IPS DF 6.9 (cell line): ENCODE measurements at regions not wholly inside any gene's neighbourhood (a gene's known extent, or its start where the extent isn't known, plus 50 kb on each side); places are given as distances from the start of the nearest gene placed in this dataset.

ENCODE experiments used
- DNase-seq: peaks from one replicate; pipeline ENCODE4 v3.0.0-alpha.2; 2013; ENCODE audit warnings: low read depth, low spot score
- H3K27ac ChIP-seq: one replicate; pipeline ENCODE4 v1.5.1; 2013; ENCODE audit warnings: low read length, control low read depth
- H3K27me3 ChIP-seq: 2 replicates; pipeline ENCODE4 v1.6.1; 2013; ENCODE audit warnings: mild to moderate bottlenecking, low read length; ENCODE audit not compliant: control insufficient read depth, insufficient read depth
- H3K36me3 ChIP-seq: 2 replicates; pipeline ENCODE4 v1.6.1; 2013; ENCODE audit warnings: low read length; ENCODE audit not compliant: control insufficient read depth, insufficient read depth
- H3K4me1 ChIP-seq: 2 replicates; pipeline ENCODE4 v1.6.1; 2013; ENCODE audit warnings: low read length; ENCODE audit not compliant: control insufficient read depth, insufficient read depth
- H3K4me3 ChIP-seq: 2 replicates; pipeline ENCODE4 v1.5.1; 2013; ENCODE audit warnings: mild to moderate bottlenecking, low read length
- H3K9me3 ChIP-seq: 2 replicates; pipeline ENCODE4 v1.6.1; 2013; ENCODE audit warnings: low read length, inconsistent platforms; ENCODE audit not compliant: control insufficient read depth, insufficient read depth
- WGBS: extraction: QIAGEN DNeasy Blood & Tissue Kit; methylation state at CpG from one replicate; pipeline ENCODE4 v1.1.7; 2013; ENCODE audit warnings: mixed read lengths, missing lambda C conversion rate; ENCODE audit not compliant: insufficient read length, insufficient coverage; 5-methylcytosine and 5-hydroxymethylcytosine counted together

DNA sequence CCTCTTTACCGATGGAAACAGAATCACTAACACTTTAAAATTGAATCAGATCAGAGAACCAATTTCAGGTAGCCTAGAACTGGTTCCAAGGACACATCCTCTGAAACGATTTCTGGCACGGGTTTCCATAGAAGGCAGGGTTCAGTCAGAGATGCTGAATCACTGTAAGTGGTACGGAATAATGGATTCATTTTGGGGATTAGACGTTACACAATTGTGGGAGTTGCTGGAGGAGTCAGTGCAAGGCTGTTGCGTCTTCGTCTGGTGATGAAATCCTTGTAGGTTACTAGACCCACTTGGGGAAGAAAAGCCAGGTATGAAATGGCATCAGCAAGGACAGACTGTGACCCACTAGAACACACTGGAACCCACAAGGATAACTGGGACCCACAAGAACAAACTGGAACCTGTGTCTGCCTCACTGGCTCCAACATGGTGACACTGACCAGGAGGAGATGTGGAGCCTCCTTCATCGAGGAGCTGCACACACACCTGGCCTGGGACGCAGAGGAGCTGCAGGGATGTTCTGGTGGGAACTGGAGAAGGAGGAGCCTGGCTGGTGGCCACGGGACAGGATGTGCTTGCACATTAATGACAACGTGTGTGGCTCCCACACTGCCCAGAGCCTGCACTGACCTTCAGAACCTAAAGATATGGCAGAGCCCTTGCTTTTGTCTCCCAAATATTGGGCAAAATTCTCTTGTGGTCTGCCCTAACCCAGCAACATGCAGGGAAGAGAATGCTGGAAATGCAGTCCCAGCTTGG, 105.1 kb downstream of the TRAPPC11 start:
- H3K27me3 ChIP-seq = no peaks in the 10 kb centered on the region
- no CpG with 5 or more reads among the region's 11 CpGs for WGBS

DNA sequence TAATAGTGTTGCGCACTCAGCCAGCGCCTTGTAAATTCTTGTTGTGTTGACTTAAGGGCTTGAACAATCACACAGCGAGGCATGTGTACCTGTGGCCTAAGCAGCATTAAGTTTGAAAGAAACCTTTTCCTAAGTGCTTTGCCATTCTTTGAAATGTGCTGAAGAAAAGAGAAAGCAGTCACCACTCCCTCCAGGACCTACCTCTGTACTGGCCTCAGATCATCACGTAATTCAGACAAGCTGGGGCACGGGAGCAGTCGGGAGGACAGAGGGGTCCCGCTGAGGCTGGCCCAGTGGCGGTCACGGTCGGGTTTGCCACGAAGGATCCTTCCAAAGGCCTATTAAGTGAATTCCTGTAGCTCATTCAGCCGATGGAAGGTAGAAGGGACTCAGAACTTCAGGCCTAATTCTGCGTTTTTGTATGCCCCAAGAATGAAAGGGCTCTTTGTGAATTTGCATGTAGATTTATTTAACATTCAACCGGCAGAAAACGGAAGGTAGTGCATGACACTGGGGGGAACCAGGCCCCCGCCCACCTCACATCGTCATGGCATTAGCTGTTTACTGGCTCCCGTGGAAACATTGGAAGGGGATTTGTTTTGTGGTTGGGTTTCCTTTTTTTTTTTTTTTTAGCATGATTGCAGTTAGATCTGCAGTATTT, 106.3 kb downstream of the TRAPPC11 start:
- Histone ChIP-seq H3K4me1 (no peaks in the 10 kb centered on the region), H3K27me3 (no peaks in the 10 kb centered on the region), H3K36me3 (no peaks in the 10 kb centered on the region), H3K4me3 (no peak overlapping the region), H3K9me3 (no peaks in the 10 kb centered on the region), H3K27ac (no peak overlapping the region)
- no peak for DNase-seq
- no CpG with 5 or more reads among the region's 18 CpGs for whole genome bisulfite sequencing

More for the DNA sequence above, 105.1 kb downstream of the TRAPPC11 start:
- Histone ChIP-seq H3K4me3 (no peak overlapping the region), H3K27ac (no peak overlapping the region), H3K36me3 (no peaks in the 10 kb centered on the region), H3K4me1 (no peaks in the 10 kb centered on the region), H3K9me3 (no peaks in the 10 kb centered on the region)
- no peak for DNase-seq

DNA sequence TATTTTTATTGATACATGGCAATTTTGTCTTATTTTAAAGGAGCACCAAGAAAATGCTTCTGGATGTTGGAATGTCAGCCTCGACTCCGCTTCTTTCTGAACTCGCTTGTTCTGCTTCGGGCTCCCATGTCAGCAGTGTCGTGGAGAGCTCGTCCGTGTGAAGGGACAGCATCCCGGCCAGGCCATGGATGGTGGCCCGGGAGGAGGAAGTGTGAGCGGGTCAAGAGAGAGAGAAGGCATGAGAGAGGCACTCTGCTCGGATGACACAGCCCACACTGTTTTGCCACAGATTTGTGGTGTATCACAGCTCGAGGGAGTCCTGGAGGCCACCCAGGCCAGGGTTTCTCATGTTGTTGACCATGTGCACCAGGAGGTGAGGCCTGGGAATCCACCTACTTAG, 107.0 kb downstream of the TRAPPC11 start:
- no peaks in the 10 kb centered on the region for H3K36me3 ChIP-seq
- H3K27me3 ChIP-seq = no peaks in the 10 kb centered on the region
- no peak for DNase-seq
- H3K9me3 ChIP-seq = no peaks in the 10 kb centered on the region
- no CpG with 5 or more reads among the region's 12 CpGs for WGBS
- no peak overlapping the region for H3K4me3 ChIP-seq
- no peak overlapping the region for H3K27ac ChIP-seq
- H3K4me1 ChIP-seq = no peaks in the 10 kb centered on the region

DNA sequence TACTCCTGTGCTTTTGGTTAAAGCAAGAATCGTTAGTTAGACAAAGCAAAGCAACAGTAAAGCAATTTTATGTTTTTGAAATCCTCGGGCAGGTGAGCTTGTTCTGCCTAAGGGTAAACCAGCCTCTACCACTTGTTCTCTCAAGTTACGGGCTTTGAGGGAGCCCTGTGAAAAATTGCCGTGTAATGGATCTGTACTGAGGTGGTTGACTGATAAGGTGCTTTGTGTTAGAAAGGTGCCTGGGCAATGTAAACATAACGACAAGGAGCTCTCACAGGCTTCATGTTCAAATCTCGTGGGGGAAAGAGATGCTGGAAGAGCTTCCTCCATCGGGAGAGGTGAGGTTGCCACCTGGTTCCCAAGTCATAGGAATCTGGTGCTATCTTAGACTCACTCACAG, 111.8 kb downstream of the TRAPPC11 start:
- Histone ChIP-seq H3K9me3 (no peaks in the 10 kb centered on the region), H3K27ac (no peak overlapping the region), H3K4me1 (peaks cover 3% of the 10 kb centered on the region; the same call in 1 of the 2 replicates), H3K27me3 (no peaks in the 10 kb centered on the region), H3K36me3 (no peaks in the 10 kb centered on the region), H3K4me3 (no peak overlapping the region)
- no peak for DNase-seq
- no CpG with 5 or more reads among the region's 7 CpGs for WGBS

DNA sequence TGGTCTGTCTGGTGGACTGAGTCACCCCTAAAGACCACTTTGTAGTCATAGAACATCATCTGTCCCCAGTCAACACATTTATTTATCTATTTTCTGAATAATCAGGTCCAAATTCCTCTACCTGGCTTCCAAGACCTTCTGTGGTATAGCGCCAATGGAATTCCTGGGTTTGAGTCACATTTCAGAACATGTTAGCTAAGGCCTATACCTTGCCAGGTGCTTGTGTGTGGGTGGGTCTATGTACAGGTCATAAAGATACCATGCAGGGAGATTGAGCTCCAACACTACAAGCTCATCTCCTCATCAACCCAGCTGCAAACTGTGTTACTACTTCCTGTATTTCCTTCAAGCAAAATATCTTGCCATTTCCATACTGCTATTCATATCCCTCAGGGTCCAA, 113.3 kb downstream of the TRAPPC11 start:
- H3K36me3 ChIP-seq = no peaks in the 10 kb centered on the region
- no peaks in the 10 kb centered on the region for H3K27me3 ChIP-seq
- peaks cover 3% of the 10 kb centered on the region; the same call in 1 of the 2 replicates for H3K4me1 ChIP-seq
- H3K9me3 ChIP-seq = no peaks in the 10 kb centered on the region
- H3K27ac ChIP-seq = no peak overlapping the region
- no peak overlapping the region for H3K4me3 ChIP-seq
- no CpG with 5 or more reads among the region's 1 CpG for WGBS
- DNase-seq = no peak

DNA sequence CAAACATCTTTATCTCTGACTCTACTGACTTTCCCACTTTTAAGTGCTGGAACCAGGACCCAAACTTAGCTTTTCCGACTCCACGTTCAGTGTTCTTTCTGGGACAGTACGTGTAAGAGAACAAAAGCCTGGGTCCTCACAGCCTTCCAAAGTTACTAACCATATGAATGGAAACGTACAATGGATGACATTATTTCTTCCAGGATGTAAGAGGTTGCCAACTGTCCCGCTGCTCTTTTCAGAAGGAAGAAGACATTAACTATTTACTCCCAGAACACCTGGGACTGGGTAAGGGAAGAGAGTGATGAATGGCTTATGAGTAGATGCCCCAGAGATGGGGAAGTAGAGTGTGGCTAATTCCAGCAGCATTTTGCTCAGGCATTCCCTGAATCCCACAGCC, 114.7 kb downstream of the TRAPPC11 start:
- Histone ChIP-seq H3K36me3 (no peaks in the 10 kb centered on the region), H3K27me3 (no peaks in the 10 kb centered on the region), H3K4me1 (peaks cover 3% of the 10 kb centered on the region; the same call in 1 of the 2 replicates), H3K9me3 (no peaks in the 10 kb centered on the region), H3K4me3 (no peak overlapping the region), H3K27ac (no peak overlapping the region)
- no peak for DNase-seq
- WGBS = no CpG with 5 or more reads among the region's 5 CpGs

DNA sequence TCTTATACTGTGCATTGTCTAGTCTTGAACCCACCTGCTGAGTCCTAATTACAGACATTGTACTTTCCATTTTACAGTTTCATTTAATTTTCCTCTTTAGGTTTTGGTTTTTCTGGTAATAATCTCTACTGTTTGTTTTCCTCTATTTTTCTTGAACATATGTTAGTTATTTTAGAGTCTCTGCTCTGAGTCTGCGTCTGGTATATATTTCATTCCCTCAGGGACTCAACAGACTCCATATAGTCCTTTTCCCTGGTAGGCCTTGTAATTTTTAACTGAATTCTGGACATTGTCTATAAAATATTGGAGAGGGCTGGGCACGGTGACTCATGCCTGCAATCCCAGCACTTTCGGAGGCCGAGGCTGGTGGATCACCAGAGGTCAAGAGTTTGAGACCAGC, 121.8 kb upstream of the STOX2 start:
- no peaks in the 10 kb centered on the region for H3K36me3 ChIP-seq
- H3K4me1 ChIP-seq = no peaks in the 10 kb centered on the region
- H3K9me3 ChIP-seq = no peaks in the 10 kb centered on the region
- no peak overlapping the region for H3K4me3 ChIP-seq
- H3K27ac ChIP-seq = no peak overlapping the region
- no peaks in the 10 kb centered on the region for H3K27me3 ChIP-seq
- no CpG with 5 or more reads among the region's 4 CpGs for WGBS
- no peak for DNase-seq

DNA sequence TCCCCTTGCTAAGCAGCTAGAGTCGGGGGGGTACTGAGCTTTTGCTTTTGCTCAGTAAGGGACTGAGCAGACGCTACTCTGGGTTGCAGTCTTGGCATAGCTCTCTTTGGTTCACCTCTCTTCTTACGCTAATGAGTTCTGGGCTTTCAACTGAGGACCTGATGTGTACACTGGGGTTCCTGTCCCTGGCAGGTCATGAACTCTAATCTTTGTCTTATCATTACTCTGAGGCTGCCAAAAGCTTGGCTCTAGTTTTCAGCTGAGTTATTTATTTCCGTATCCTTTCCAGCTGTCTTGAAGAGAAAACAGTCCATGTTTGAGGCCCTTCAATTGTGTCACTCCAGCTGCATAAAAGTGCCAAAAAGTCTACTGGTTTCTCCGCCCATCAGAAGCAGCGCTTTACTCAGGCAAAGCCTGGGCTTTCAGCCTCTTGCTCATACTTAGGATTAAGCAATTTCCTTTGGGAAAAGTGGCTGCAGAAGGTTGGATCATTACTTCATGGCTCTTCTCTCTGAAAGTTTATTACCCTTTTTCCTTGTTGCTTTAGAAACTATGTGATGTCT, 121.0 kb upstream of the STOX2 start:
- Histone ChIP-seq H3K4me3 (no peak overlapping the region), H3K4me1 (no peaks in the 10 kb centered on the region), H3K9me3 (no peaks in the 10 kb centered on the region), H3K27ac (no peak overlapping the region), H3K36me3 (no peaks in the 10 kb centered on the region), H3K27me3 (no peaks in the 10 kb centered on the region)
- no peak for DNase-seq
- WGBS = no CpG with 5 or more reads among the region's 6 CpGs

DNA sequence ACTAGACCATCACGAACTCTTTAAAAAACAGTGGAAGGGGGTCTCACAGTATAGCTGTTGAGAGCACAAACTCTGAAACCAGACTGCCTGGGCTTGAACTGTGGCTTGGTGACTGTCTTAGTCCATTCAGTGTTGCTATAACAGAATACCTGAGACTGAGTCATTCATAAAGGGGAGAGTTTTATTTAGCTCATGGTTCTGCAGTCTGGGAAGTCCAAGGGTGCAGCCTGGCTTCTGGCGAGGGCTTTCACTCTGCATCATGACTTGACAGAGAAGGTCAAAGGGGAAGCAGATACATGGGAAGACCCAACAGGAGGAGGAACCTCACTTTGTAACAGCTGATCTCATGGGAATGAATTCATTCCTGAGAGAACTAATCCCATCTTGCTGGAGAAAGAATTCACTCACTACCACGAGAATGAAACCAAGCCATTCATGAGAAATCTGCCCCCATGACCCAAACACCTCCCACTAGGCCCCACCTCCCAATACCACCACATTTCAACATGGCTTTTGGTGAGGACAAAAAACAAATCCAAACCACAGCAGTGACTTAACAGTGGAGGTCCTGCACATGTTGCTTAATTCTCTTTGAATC, 116.7 kb upstream of the STOX2 start:
- H3K27me3 ChIP-seq = no peaks in the 10 kb centered on the region
- H3K9me3 ChIP-seq = no peaks in the 10 kb centered on the region
- no peaks in the 10 kb centered on the region for H3K36me3 ChIP-seq
- no peak for DNase-seq
- no peaks in the 10 kb centered on the region for H3K4me1 ChIP-seq
- WGBS = no CpG with 5 or more reads among the region's 3 CpGs
- no peak overlapping the region for H3K27ac ChIP-seq
- no peak overlapping the region for H3K4me3 ChIP-seq

DNA sequence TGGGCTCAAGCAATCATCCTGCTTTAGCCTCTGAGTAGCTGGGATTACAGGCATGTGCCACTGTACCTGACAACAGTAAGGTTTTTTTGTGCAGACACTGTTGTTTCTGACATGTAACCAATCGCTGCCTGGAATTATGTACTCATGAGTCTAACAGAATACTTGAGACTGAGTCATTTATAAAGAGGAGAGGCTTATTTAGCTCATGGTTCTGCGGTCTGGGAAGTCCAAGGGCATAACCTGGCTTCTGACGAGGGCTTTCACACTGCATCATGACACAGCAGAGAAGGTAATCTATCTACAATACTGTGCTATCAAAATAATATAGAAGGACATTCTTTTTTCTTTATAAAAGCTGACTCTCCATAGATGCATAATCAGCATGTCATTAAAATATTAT, 115.5 kb upstream of the STOX2 start:
- H3K4me3 ChIP-seq = no peak overlapping the region
- H3K36me3 ChIP-seq = no peaks in the 10 kb centered on the region
- no peak overlapping the region for H3K27ac ChIP-seq
- DNase-seq = no peak
- no peaks in the 10 kb centered on the region for H3K27me3 ChIP-seq
- H3K9me3 ChIP-seq = no peaks in the 10 kb centered on the region
- H3K4me1 ChIP-seq = no peaks in the 10 kb centered on the region
- WGBS = no CpG with 5 or more reads among the region's 3 CpGs
